ENCODE measurements at regions not wholly inside any gene's neighbourhood (a gene's known extent, or its start where the extent isn't known, plus 50 kb on each side); places are given as distances from the start of the nearest gene placed in this dataset.

DNA sequence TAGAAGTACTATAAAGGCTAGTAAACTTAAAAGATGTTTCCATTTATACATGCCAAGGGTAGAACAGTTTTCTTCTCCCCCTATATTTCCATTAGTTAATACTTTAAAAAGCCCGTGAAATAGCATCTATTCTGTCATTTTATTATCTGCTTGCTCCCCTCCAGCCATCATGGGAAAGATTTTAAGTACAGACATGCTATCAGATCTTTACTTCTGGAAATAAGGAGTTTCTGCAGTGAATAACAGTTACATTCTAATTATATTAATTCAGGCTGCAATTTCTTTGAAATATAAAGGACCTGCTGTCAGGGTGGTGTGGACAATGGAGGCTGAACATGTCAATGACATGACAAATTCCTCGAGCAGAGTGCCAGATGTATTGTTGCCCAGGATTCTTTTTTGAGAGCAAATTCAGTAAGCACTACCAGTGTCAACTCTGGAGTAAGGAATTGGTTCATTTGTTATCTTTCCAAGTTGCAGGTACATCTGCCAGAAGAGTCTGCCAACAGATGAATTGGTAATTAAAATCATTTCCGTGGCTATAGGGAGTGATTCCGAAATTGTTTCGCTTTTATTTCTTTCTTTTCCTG lies 151.3 kb downstream of the BTG1 start:
- DNase-seq = no peak

DNA sequence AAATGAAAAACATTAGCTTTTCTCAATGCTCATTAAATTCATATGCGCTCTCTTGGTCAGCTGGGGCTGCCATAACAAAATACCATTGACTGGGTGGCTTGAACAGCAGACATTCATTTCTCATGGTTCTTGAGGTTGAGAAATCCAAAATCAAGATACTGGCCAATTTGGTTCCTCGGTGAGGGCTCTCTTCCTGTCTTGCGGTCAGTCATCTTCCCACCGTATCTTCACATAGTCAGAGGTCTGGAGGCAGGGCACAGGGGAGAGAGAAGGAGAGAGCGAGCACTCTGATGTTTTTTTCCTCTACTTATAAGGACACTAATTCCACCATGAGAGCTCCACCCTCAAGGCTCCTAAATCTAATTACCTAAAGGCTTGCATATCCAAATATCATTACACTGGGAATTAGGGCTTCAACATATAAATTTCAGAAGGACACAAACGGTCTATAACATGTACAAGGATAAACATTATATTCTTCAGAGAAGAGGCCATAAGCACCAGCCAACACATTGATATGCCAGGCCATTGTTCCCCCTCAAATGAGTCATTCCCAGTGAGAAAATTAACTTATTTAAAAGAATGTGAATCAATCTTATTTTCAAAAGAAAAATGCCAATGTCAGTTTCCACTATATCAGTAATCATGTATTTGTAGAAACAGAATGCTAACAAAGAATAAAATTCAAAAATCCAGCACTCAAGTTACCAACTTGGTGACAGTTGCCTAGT lies 152.2 kb downstream of the BTG1 start:
- no peak for DNase-seq

DNA sequence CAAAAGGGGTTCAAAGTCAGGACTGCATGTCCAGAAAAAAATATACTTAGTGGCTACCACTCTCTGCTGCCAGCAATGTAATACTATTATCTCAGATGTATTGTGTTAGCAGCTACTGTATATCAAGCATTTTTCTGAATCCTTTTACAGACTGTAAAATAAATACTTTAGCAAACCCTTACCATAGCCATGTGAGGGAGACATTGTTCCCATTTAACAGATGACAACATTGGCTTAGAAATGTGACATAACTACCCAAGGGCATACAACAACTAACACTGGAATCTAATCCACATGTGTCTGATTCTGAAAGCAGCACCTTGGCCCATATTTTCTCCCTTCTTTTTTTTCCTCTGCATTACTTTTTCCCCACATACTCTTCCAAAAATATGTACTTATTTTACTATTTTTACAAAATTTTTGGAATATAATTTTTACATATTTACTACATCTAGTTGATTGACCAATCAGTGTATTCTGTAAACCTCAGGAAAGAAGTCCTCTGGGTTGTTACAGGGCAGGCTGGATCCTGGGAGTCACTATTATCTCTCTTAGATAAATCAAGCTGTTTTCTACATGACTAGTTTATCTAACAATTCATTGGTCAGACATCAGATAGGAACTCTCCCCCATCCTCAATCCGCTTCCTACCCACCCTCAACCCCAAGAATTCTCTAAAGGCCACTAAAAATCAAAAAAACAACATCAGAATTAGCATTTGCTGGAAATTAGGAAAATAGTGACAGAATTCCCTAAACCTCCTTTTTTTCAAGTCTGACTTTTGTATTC lies 154.1 kb downstream of the BTG1 start:
- DNase-seq = no peak

GRCh38 chr12:91990525-91990924 lies 155.1 kb downstream of the BTG1 start:
- DNase-seq = no peak

GRCh38 chr12:91989143-91989542 lies 156.5 kb downstream of the BTG1 start:
- no peak for DNase-seq

GRCh38 chr12:91988086-91988923 lies 157.3 kb downstream of the BTG1 start:
- no peak for DNase-seq

DNA sequence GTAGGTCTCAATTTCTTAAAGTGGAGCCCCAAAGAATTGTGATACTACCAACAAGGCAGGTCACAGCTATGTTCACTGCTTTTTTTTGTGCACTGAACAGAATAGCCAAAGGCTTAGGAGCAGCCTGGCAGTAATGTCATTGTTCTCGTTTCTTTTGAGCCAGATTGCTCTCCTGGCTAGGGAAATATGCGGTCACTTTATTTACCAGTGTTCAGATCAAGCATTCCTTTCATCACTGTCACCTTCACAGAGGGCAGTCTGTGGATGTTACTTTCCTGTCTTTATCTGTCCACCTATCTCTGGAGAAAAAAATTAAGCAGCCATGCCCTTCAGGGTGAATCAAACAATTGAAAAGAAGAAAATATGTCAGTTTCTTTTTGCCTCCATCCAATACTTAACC lies 159.6 kb downstream of the BTG1 start:
- no peak for DNase-seq

DNA sequence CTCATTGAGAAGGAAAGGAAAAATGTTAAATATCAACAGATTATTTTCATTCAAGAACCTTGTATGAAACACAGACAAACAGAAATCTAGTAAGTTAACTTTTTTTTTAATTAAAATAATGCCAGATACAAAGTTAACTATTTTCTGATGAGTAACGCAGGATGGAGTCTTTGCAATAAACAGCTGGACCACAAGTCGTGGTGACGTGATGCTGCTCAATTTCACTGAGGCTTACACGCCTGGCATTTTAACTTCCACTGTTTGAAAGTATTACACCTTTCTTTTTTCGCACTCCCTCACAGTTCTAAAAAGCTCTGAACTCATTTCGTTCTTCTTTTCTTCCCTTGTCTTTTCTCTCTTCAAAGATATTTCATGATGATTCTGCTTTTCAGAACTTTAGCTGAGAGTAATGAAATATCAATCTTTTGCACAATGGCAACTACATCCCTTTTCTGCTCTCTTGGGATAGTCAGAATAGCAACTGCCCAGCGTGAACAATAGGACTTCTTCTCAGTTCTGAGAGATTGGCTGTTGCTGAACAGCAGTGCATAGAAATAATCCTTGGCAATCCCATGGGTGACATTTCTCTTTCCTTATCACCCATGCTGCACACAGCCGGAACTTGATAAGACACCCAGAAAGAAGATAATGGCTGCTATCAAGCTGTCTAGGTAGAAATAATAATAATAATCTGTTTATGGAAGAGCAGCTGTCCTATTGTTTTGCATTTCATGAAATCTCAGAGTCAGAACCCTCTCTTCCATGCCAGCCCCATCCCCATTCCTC lies 160.5 kb downstream of the BTG1 start:
- peak; percentile 24 for DNase-seq

GRCh38 chr12:91984556-91984955 lies 161.1 kb downstream of the BTG1 start:
- DNase-seq = no peak

DNA sequence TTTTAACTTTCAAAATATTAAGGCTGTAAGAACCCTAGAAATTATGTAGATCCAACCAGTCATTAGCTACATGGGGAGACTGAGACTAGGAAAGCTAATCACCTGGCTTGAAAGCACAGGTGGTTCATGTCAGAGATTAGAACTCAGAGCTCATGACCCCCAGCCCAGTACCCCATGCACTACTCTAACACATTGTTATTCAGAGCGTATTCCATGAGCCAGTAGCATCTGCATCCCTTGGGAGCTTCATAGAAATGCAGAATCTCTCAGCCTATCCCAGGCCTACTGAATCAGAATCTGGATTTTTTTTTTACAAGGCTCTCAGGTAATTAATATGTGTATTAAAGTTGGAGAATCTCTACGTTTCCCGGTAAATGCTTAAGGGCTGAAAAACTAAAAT lies 161.7 kb downstream of the BTG1 start:
- no peak for DNase-seq

DNA sequence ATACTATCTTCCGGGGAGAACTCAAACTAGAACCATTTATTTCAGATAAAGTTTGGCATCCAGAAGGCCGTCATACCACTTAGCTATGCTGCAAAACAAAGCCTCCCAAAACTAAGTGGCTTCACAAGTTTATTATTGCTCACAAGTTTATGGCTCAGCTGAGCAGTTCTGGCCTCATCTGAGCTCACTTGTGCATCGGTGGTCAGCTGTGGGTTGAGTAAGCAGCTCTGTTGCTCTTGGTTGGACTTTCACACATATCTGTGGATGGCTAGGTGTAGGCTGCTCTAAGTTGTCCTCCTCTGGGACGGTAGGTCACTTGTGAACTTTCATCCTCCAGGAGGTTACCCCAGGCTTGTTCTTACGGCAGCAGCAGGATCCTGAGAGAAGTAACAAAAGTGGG lies 162.7 kb downstream of the BTG1 start:
- DNase-seq = no peak

DNA sequence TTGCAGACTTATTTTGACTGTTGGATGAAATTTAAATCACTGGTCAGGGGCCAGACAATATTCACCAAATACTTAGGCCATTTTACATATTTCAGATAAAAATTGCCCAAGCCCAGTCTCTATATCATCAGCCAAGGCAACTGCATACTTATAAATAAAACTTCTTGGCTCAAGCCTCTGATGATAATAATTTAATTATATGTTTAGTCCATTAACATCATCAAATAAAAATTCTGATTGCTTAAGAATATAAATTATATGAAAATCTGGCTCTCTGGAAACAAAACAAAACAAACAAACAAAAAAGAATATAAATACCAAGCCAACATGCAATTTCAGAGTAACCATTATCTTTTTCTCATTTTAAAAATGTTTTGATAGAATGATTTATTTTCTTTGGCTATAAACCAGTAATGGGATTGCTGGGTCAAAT lies 165.2 kb downstream of the BTG1 start:
- no peak for DNase-seq

DNA sequence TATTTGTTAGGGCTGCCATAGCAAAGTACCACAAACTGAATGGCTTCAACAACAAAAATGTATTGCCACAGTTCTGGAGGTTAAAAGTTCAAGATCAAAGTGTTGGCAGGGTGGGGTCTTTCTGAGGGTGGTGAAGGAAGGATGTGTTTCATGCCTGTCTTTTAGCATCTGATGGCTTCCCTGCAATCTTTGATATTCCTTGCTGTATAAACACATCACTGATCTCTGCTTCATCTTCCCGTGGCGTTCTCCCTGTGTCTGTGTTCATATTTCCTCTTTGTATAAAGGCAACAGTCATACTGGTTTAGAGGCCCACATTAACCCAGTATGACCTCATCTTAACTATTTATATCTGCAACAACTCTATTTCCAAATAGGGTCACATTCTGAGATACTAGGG lies 167.5 kb downstream of the BTG1 start:
- DNase-seq = no peak

DNA sequence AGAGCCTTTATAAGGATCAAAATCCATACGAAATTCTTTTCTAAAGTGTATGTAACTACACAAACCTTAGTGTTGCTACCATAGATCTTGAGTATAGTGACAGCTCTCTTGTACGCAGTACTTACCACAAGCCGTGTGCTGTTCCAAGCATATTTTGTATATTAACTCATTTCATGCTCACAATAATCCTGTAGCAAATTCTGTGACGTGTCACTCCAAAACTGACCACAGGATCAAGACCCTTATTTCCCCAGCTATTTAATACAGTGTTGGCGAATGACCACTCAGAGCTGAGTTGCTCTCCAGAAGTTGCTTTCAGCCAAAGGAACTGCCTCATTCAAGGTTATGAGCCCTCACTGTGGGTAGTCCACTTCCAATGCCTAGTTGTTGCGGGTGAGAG lies 169.8 kb downstream of the BTG1 start:
- DNase-seq = no peak

DNA sequence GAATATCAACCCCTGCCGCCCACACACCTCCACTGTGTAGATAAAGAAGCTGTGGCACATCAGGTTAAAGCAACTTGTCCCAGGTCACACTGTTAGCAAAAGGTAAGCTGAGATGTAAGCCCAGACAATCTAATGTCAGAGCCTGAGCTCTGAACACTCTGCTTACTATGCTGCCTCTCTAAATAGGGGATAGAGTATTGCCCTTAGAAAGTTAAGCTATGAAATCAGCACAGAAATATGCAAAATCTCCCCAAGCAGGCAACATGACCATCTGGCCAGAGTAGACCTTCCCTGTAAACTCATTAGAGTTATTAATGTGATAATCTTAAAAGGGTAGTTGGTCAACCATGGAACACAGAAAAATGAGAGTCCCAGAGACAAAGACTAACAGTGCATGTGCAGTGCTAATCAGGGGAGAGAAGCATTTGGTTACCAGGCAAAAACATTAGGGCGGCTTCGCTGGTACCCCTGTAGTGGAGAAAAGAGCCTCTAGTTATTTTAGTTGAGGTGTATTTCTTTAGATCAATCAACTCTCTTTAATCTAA lies 171.0 kb downstream of the BTG1 start:
- no peak for DNase-seq

- no peak for DNase-seq
Measured at GRCh38 chr12:91973813-91974212, 171.8 kb downstream of the BTG1 start.

GRCh38 chr12:91972896-91973295 lies 172.8 kb downstream of the BTG1 start:
- DNase-seq = no peak

DNA sequence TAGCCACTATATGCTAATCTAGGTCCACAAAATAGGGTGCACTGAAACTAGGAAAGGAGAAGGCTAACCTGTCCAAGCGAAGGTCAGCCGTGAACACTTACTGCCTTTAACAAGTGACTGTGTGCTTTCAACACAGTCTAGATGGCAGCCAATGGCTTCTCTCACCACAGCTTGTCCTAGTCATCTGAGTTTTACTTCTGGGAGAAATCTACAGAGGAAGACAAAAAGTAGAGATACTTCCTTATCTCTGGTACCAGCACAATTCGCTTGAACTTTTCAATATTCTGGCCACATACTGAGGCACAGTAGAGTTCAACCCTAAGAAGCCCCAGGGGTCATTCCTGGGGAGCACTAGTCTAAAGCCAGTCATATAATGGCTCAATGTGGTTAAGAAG lies 176.9 kb downstream of the BTG1 start:
- DNase-seq = no peak

DNA sequence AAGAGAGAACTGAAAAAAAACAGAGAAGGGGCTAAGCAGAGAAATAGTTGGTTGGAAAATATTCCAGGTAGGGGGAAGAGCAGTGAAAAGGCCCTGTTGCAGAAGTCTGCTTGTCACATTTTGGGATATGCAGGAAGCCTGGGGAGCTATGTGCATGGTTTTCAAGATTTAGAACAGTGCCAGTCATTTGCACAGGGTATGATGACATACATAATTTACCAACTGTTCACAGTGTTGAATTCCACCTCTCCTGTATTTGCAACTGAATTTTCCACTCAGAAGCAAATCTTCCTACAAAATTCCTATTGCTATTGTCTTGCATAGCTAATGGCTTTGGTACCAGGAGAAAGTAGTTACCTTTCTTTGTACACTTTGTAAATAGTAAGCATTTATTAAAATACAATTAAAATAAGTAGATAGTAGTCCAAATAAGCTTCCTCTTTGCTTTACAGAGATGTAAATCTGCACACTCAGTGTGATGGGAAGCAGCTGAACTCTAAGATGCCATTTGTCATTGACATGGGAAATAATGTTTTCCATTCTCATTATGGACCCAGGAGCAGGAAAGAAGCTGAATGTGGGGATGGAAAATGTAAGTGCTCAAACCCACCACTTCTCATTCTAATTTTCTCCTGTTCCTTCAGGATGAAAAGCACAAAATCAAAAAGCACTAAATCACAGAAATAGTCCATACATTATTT lies 177.4 kb downstream of the BTG1 start:
- DNase-seq = no peak

DNA sequence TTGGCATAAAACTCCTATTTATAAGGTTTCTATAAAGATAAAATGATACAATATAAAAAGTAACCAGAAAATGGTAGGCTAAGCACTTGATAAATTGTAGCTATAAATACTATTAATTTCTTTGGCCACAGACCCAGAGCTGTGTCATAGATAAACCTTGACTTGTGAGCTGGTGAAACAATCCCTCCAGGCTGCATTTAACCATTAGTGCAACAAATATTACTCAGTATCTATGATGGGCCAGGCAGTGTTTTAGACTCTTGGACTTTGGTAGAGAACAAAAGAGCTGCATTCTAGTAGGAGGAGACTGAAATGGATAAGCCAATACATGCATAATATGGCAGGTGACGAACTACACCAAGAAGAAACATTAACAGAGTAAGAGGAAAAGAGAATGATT lies 178.1 kb downstream of the BTG1 start:
- DNase-seq = no peak

GRCh38 chr12:91965781-91966180 lies 179.9 kb downstream of the BTG1 start:
- no peak for DNase-seq
